Prostate gland (tissue), 2 donors: ENCODE measurements at regions not wholly inside any gene's neighbourhood (a gene's known extent, or its start where the extent isn't known, plus 50 kb on each side); places are given as distances from the start of the nearest gene placed in this dataset.
"Not testable (repeated sequence)": the region's sequence is repeated elsewhere in the genome, so short reads cannot be mapped to it uniquely, and the experiment has no call there.

Source experiments
- DNase-seq: peaks from one replicate; pipeline ENCODE4 v3.0.0-alpha.2; 2019; ENCODE audit warnings: low spot score
- H3K27ac ChIP-seq, 2 donors: fragments of 200-600 bp; sonication (generic); 2 replicates each; pipeline ENCODE4 v1.5.1; 2017 to 2019
- H3K27me3 ChIP-seq: fragments of 200-600 bp; sonication (generic); replicated peaks from 2 replicates; pipeline ENCODE4 v1.5.1; 2019; ENCODE audit not compliant: insufficient read depth
- H3K36me3 ChIP-seq, 2 donors: fragments of 200-600 bp; sonication (generic); 1 replicate in 1 of 2; 2 replicates in 1 of 2; pipeline versions ENCODE4 v1.5.1 to v1.8.1; 2017 to 2019
- H3K4me1 ChIP-seq: fragments of 200-600 bp; sonication (generic); replicated peaks from 2 replicates; pipeline ENCODE4 v1.5.1; 2019
- H3K4me3 ChIP-seq, 2 donors: fragments of 200-600 bp; sonication (generic); 2 replicates each; pipeline ENCODE4 v1.5.1; 2017 to 2019
- H3K9me3 ChIP-seq: fragments of 200-600 bp; sonication (generic); 2 replicates; pipeline ENCODE4 v1.5.1; 2017
- WGBS: methylation state at CpG from one replicate; pipeline ENCODE4 v1.1.5; 2018; 5-methylcytosine and 5-hydroxymethylcytosine counted together
- intact Hi-C: fragments of 100-400 bp; cut with DNase I; formaldehyde crosslinking; loops from one replicate; pipeline ENCODE4 v1.14.2; 2022

DNA sequence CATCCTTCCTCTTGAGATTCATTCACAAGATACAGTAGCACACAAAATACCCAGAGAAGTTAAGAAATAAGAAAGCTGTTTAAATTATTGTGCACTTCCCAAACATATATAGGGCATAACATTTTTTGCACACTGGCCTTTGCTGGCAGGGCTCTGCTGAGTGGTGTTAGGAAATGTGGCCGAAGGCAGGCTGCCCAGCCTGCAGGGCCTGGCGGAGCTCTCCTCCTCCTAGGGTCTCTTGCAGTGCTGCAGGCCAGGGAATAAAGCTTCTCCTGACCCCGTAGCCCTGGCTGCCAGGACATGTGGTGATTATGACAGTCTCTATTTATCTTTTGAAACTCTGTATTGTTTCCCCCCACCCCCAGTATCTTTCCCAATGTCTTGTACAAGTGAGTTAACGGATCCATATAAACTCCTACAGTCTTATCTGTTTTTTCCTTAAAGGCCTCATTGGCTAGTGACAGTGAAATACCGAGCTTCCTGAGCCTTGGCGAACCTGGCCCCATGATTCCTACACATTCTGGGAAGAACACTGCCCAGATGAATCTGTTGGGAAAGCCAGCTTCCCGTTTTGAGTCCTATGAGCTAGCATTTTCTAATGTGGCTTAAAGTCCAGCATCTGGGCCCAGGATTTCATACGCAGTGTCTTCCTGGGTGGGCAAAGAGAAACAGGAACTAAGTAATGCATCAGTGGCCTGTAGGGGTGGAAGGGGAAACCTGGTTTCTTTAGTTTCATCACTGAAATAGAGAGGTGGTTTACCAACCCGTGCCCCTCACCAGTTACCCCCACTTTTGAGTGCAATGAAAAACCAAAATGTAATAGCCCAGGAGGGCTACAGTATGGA, 310.3 kb downstream of the BCL2L11 start:
- H3K4me3 ChIP-seq, H3K27ac ChIP-seq, H3K4me1 ChIP-seq, DNase-seq, H3K9me3 ChIP-seq, H3K36me3 ChIP-seq, intact Hi-C loops, H3K27me3 ChIP-seq: not testable (repeated sequence)
- WGBS = 87% methylated on average over 7 of the region's 9 CpGs

DNA sequence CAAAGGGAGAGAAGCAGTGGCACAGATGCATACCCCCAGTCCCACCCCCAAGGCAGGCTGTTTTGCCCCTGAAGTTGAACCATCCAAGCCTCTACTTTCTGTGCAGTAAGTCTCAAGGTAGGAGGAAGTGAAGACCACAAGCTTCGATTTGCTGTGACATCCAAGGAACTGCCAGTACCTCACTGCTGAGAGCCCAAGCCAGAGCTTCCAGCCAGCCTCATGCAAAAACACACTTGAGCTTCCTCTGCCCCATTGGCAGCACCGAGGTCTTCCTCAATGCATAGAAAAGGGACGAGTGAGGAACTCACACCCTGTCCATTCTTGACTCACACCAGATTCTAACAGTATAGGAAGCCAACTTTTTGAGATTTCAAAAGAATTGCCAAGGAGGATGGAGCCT, 311.7 kb downstream of the BCL2L11 start:
- H3K27ac ChIP-seq, intact Hi-C loops, H3K9me3 ChIP-seq, H3K36me3 ChIP-seq, H3K27me3 ChIP-seq, H3K4me3 ChIP-seq, H3K4me1 ChIP-seq, DNase-seq: not testable (repeated sequence)
- WGBS = 79% methylated on average over 3 of the region's 3 CpGs

DNA sequence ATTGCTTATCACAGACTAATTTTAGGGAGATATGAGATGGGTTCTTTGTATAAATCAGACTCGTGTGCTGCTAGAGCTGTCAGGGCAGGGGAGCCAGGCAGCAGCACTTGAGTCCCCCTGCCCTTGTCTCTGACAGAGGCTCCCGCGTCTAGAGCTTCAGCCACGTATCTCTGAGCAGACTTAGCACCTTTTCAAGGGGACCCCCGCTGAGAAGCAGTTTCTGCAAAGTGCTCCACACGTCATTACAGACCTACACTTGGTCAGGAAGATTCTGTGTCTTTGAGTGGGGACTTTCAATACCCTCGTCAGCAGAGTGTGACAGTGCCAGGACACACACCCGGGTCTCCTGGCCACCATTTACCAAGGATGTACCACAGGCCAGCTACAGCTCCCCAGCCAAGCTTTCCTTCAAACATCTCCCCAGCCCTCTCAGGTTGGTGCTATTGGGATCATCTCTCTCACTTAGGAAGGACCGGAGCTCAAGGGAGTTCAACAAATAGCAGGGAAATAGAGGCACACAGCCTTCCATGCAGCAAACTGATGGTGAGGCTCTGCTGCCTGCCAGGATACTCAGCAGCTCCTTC, 312.3 kb downstream of the BCL2L11 start:
- H3K9me3 ChIP-seq, H3K27ac ChIP-seq, H3K4me3 ChIP-seq, H3K4me1 ChIP-seq, DNase-seq, H3K36me3 ChIP-seq, intact Hi-C loops, H3K27me3 ChIP-seq: not testable (repeated sequence)
- WGBS = 98% methylated on average over 4 of the region's 9 CpGs

DNA sequence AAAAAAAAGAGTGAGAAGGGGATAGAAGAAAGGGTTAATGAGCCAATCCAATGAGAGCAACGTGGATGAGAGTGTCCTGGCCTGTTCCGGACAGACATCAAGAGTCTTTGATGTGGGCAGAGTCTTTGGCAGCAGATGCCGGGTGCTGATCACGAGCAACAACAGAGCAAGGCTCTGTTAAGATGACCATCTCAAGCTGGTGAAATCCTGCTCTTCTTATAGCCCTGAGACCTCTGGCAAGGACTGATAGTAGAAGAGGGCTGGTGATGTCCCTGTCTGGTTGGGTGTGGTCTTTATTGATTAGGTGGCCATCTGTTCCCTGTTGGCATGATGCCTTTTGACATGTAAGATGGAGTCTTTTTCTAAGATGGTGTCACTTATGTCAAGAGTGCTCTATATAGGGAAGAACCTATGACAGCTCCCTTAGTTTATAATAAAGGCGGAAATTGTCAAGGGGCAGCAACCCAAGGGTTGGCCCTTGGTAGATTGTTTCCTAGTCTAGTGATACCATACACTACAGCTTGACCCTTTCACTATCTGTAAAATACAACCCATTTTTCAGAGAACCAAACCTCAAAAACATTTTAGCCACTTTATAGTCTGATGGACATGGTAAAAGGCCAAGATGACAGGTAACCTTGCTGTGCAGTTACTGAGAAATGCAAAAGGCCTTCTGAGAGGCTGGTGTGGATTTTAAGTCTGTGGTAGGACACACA, 313.3 kb downstream of the BCL2L11 start:
- H3K9me3 ChIP-seq, H3K27me3 ChIP-seq, H3K4me3 ChIP-seq, intact Hi-C loops, H3K36me3 ChIP-seq, H3K27ac ChIP-seq, H3K4me1 ChIP-seq, DNase-seq: not testable (repeated sequence)
- WGBS = 62% methylated on average over 5 of the region's 5 CpGs

DNA sequence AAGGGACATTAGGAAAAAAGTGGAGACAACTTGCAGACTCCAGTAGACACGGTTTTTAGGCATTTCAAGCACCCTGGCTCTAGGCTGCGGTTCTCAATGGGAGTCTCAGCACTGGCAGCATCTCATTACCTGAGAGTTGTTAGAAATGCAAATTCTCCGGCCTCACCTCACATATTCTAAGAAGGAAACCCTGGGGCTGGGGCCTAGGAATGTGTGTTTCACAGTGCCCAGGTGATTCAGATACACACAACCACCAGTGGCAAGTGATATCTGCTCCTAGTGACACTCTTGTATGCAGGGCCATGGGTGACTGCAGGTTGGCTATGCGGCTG, 313.9 kb downstream of the BCL2L11 start:
- H3K4me1 ChIP-seq, H3K4me3 ChIP-seq, H3K36me3 ChIP-seq, DNase-seq, H3K27ac ChIP-seq, H3K9me3 ChIP-seq, intact Hi-C loops, H3K27me3 ChIP-seq: not testable (repeated sequence)
- 92% methylated on average over 2 of the region's 4 CpGs for WGBS

DNA sequence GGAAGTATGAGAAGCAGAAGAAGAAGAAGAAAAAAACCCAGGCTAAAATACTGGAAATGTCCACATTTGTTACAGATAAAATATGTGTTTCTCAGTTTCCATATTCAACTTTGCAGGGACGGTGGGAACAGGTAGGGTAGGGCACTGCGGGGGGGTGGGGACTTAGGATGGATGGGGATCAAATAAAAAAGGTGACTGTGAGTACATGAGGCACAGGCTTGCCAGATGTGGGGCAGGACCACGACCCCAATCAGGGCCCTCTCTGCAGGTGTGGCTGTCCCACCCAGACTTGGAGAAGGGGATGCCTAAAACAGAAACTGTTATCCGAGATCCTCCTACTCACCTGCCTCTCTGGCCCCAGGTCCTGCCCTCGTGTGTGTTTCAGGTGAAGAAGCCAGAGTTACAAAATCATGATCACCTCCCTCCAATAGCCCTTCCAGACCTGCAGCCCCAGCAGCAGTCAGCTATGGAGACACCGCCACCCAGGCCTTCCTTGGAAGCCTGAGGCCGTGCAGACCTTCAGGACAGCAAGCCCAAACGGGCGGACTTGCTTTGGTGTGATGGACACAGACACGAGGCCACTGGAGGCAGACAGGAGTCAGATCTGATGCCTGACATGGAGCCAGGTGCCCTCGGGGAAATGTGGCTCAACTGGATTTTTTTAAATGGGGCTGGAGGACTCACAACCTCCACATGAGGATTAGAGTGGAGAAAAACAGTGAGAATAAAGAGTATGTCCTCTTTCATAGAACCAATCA, 315.0 kb downstream of the BCL2L11 start:
- H3K27ac ChIP-seq, H3K4me1 ChIP-seq, DNase-seq, H3K27me3 ChIP-seq, H3K9me3 ChIP-seq, H3K4me3 ChIP-seq, H3K36me3 ChIP-seq, intact Hi-C loops: not testable (repeated sequence)
- whole genome bisulfite sequencing = 80% methylated on average over 5 of the region's 11 CpGs

DNA sequence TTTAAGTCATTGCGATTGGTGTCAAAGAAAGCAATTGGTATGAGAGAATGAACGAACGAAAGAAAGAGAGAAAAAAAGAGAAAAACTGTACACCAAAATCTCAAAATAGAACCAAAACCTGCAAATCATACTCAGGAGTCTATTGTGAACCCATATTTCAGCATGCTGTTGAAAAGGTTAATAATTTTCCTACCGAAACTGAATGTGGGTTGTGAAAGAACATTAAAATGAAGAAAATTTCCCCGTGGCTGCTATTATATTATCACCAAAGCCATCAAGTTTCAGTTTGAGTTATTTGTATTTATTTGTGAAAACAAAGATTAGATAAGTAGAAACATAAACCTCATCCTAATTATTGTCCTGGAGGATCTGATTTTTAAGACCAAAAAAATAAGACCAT, 315.7 kb downstream of the BCL2L11 start:
- DNase-seq, intact Hi-C loops, H3K27me3 ChIP-seq, H3K36me3 ChIP-seq, H3K4me1 ChIP-seq, H3K9me3 ChIP-seq, H3K27ac ChIP-seq, H3K4me3 ChIP-seq: not testable (repeated sequence)
- 56% methylated on average over 2 of the region's 5 CpGs for WGBS

DNA sequence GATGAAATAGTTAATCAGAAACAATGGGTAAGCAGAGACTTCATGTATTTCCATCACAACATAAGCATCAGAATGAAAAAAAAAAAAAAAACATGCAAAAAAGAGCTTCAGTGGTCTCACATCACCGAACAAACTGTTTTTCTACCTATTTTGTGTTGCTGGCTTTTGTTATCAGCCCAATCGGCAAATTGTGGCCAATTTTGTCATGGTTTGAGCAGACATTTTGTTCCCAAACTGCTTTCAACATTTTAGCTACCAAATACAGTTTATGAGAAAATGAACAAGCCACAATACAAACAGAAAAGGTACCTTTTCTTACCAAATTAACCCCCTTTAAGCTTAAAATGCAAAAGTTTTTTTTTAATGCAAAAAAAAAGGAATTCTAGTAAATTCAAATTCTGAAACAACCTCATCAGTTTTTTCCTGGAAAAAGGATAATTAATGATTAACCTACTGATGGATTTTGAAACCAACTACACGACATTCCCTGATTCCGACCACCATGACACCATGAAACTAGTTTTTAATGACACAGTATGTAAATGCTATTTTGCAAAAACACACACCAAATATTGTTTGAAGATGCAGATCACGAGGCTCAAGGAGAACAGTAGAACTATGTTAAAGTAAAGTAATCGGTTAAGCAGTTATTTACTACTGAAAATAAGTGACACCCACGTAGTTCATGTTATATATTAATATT, 316.7 kb downstream of the BCL2L11 start:
- DNase-seq, H3K4me3 ChIP-seq, H3K36me3 ChIP-seq, H3K27me3 ChIP-seq, H3K27ac ChIP-seq, intact Hi-C loops, H3K9me3 ChIP-seq, H3K4me1 ChIP-seq: not testable (repeated sequence)
- WGBS = 83% methylated on average over 4 of the region's 7 CpGs

DNA sequence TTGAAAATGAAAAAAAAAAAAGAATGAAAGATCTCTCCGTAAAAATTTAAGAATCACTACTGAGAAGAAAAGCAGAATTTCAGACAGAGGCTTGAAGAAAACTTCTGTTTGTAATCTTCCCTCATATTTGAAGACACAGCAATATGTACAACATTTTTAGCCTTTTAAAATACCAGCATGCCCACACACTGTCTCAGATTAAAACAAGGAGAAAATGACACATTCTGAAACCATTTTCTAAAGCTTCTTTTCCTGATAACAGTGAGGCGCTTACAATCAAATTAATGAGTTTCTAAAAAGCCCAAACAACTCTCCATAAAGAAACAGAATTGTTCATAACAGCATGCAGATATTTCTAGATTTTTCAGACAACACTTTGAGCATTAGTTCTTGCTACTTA, 317.4 kb downstream of the BCL2L11 start:
- H3K4me3 ChIP-seq, H3K4me1 ChIP-seq, intact Hi-C loops, DNase-seq, H3K27ac ChIP-seq, H3K36me3 ChIP-seq, H3K27me3 ChIP-seq, H3K9me3 ChIP-seq: not testable (repeated sequence)
- WGBS = 88% methylated on average over 1 of the region's 2 CpGs

DNA sequence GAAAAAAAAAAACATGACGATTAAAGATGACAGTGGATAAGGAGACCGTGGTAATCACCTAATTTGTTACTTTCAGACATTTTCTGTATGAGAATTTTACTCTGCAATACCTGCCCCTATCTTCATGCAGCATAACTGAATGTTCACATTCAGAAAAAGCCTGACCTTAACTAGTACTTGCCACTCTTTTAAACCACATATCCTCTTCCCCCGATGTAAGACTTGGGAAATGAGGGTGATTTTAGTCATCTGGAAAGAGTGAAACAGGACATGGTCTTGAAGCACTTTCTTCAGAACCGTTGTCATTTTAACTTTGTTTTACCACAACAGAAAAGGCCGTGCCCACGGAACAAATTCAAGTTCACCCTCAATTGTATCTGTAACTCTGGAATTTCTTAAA, 318.5 kb downstream of the BCL2L11 start:
- WGBS = 84% methylated on average over 4 of the region's 6 CpGs
- DNase-seq, H3K36me3 ChIP-seq, intact Hi-C loops, H3K4me1 ChIP-seq, H3K4me3 ChIP-seq, H3K27me3 ChIP-seq, H3K27ac ChIP-seq, H3K9me3 ChIP-seq: not testable (repeated sequence)

DNA sequence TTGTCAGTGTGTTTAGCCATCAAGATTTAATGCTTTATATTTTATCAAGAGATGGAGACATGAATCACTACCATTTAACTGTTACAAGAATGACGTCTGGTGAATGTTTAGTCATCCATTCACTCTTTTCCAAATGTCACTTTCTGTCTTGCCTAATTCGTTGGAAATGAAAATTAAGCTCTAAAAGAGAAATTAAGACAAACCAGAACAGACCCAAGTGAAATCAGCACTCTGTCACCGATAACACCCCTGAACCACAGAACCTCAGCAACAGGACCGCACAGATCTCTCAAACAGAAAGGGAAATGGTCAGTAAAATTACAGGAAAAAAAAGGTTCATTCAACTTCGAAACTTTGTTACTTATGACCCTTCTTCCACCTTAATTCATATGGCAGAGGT, 320.9 kb downstream of the BCL2L11 start:
- WGBS = 88% methylated on average over 4 of the region's 5 CpGs
- H3K36me3 ChIP-seq, intact Hi-C loops, H3K27me3 ChIP-seq, H3K27ac ChIP-seq, H3K9me3 ChIP-seq, H3K4me3 ChIP-seq, DNase-seq, H3K4me1 ChIP-seq: not testable (repeated sequence)
